IPS-18a (cell line): ENCODE measurements at regions not wholly inside any gene's neighbourhood (a gene's known extent, or its start where the extent isn't known, plus 50 kb on each side); places are given as distances from the start of the nearest gene placed in this dataset.

Experiments
- H3K27ac ChIP-seq: one replicate; pipeline ENCODE4 v1.5.1; 2013; ENCODE audit warnings: low read length
- H3K27me3 ChIP-seq: one replicate; pipeline ENCODE4 v1.6.1; 2013; ENCODE audit warnings: mild to moderate bottlenecking, low read length; ENCODE audit not compliant: control insufficient read depth, insufficient read depth
- H3K36me3 ChIP-seq: one replicate; pipeline ENCODE4 v1.6.1; 2013; ENCODE audit warnings: low read depth, low read length; ENCODE audit not compliant: control insufficient read depth
- H3K4me1 ChIP-seq: one replicate; pipeline ENCODE4 v1.6.1; 2013; ENCODE audit warnings: low read depth, low read length; ENCODE audit not compliant: control insufficient read depth
- H3K4me3 ChIP-seq: one replicate; pipeline ENCODE4 v1.5.1; 2013; ENCODE audit warnings: low read length
- H3K9ac ChIP-seq: one replicate; pipeline ENCODE4 v1.6.1; 2013; ENCODE audit warnings: mild to moderate bottlenecking, low read length, moderate library complexity
- H3K9me3 ChIP-seq: one replicate; pipeline ENCODE4 v1.6.1; 2013; ENCODE audit warnings: low read depth, low read length; ENCODE audit not compliant: control insufficient read depth

- Histone ChIP-seq H3K9me3 (no peaks in the 10 kb centered on the region), H3K9ac (no peak overlapping the region), H3K36me3 (peaks cover 9% of the 10 kb centered on the region), H3K27ac (no peak overlapping the region), H3K27me3 (no peaks in the 10 kb centered on the region), H3K4me1 (peaks cover 9% of the 10 kb centered on the region), H3K4me3 (no peak overlapping the region)
Observed at GRCh38 chr3:159865041-159865579, 123.5 kb upstream of the IL12A start.

GRCh38 chr3:159866201-159866746, 122.4 kb upstream of the IL12A start:
- Histone ChIP-seq H3K9ac (no peak overlapping the region), H3K4me3 (no peak overlapping the region), H3K27ac (no peak overlapping the region)

GRCh38 chr3:159867372-159867771, 121.3 kb upstream of the IL12A start:
- no peak overlapping the region for H3K9ac ChIP-seq

More at GRCh38 chr3:159866201-159866746, 122.4 kb upstream of the IL12A start:
- Histone ChIP-seq H3K9me3 (no peaks in the 10 kb centered on the region), H3K36me3 (peaks cover 9% of the 10 kb centered on the region), H3K27me3 (no peaks in the 10 kb centered on the region), H3K4me1 (peaks cover 3% of the 10 kb centered on the region)

GRCh38 chr3:159870723-159871122, 117.9 kb upstream of the IL12A start:
- Histone ChIP-seq H3K27me3 (no peaks in the 10 kb centered on the region), H3K36me3 (peaks cover 9% of the 10 kb centered on the region), H3K4me3 (no peak overlapping the region), H3K4me1 (peaks cover 9% of the 10 kb centered on the region), H3K9me3 (no peaks in the 10 kb centered on the region), H3K27ac (no peak overlapping the region), H3K9ac (no peak overlapping the region)

More at GRCh38 chr3:159867372-159867771, 121.3 kb upstream of the IL12A start:
- no peaks in the 10 kb centered on the region for H3K27me3 ChIP-seq
- no peak overlapping the region for H3K27ac ChIP-seq
- peaks cover 9% of the 10 kb centered on the region for H3K36me3 ChIP-seq
- peaks cover 9% of the 10 kb centered on the region for H3K4me1 ChIP-seq
- H3K9me3 ChIP-seq, result no peaks in the 10 kb centered on the region
- no peak overlapping the region for H3K4me3 ChIP-seq

GRCh38 chr3:159872374-159873109, 116.1 kb upstream of the IL12A start:
- Histone ChIP-seq H3K27ac (no peak overlapping the region), H3K4me1 (peaks cover 9% of the 10 kb centered on the region), H3K4me3 (no peak overlapping the region)

GRCh38 chr3:159875116-159875515, 113.5 kb upstream of the IL12A start:
- Histone ChIP-seq H3K4me1 (peaks cover 9% of the 10 kb centered on the region), H3K27ac (no peak overlapping the region), H3K4me3 (no peak overlapping the region), H3K27me3 (no peaks in the 10 kb centered on the region), H3K36me3 (no peaks in the 10 kb centered on the region), H3K9me3 (no peaks in the 10 kb centered on the region), H3K9ac (no peak overlapping the region)

More at GRCh38 chr3:159872374-159873109, 116.1 kb upstream of the IL12A start:
- H3K27me3 ChIP-seq, result no peaks in the 10 kb centered on the region
- H3K9me3 ChIP-seq, result no peaks in the 10 kb centered on the region
- no peaks in the 10 kb centered on the region for H3K36me3 ChIP-seq
- H3K9ac ChIP-seq, result no peak overlapping the region

GRCh38 chr3:159877924-159878323, 110.7 kb upstream of the IL12A start:
- Histone ChIP-seq H3K27me3 (no peaks in the 10 kb centered on the region), H3K9me3 (no peaks in the 10 kb centered on the region), H3K36me3 (no peaks in the 10 kb centered on the region), H3K9ac (no peak overlapping the region), H3K27ac (no peak overlapping the region), H3K4me3 (no peak overlapping the region), H3K4me1 (no peaks in the 10 kb centered on the region)

GRCh38 chr3:159879146-159879545, 109.5 kb upstream of the IL12A start:
- H3K4me3 ChIP-seq, result no peak overlapping the region
- H3K4me1 ChIP-seq, result no peaks in the 10 kb centered on the region
- no peak overlapping the region for H3K9ac ChIP-seq
- H3K27me3 ChIP-seq, result no peaks in the 10 kb centered on the region
- no peaks in the 10 kb centered on the region for H3K9me3 ChIP-seq
- no peaks in the 10 kb centered on the region for H3K36me3 ChIP-seq
- H3K27ac ChIP-seq, result no peak overlapping the region

GRCh38 chr3:159879598-159879997, 109.0 kb upstream of the IL12A start:
- Histone ChIP-seq H3K27me3 (no peaks in the 10 kb centered on the region), H3K9ac (no peak overlapping the region), H3K27ac (no peak overlapping the region), H3K9me3 (no peaks in the 10 kb centered on the region), H3K36me3 (no peaks in the 10 kb centered on the region), H3K4me3 (no peak overlapping the region), H3K4me1 (no peaks in the 10 kb centered on the region)

- no peaks in the 10 kb centered on the region for H3K4me1 ChIP-seq
- no peak overlapping the region for H3K4me3 ChIP-seq
- H3K27ac ChIP-seq, result no peak overlapping the region
- H3K36me3 ChIP-seq, result no peaks in the 10 kb centered on the region
- no peak overlapping the region for H3K9ac ChIP-seq
- no peaks in the 10 kb centered on the region for H3K9me3 ChIP-seq
- no peaks in the 10 kb centered on the region for H3K27me3 ChIP-seq
Observed at GRCh38 chr3:159881208-159881607, 107.4 kb upstream of the IL12A start.

- H3K4me1 ChIP-seq, result no peaks in the 10 kb centered on the region
- H3K27ac ChIP-seq, result no peak overlapping the region
- H3K4me3 ChIP-seq, result no peak overlapping the region
- H3K9me3 ChIP-seq, result no peaks in the 10 kb centered on the region
- H3K9ac ChIP-seq, result no peak overlapping the region
- no peaks in the 10 kb centered on the region for H3K27me3 ChIP-seq
- H3K36me3 ChIP-seq, result no peaks in the 10 kb centered on the region
Observed at GRCh38 chr3:159881828-159882309, 106.8 kb upstream of the IL12A start.
